Suppressor macrophage (primary cell): ENCODE measurements at regions not wholly inside any gene's neighbourhood (a gene's known extent, or its start where the extent isn't known, plus 50 kb on each side); places are given as distances from the start of the nearest gene placed in this dataset.
"Not testable (repeated sequence)": the region's sequence is repeated elsewhere in the genome, so short reads cannot be mapped to it uniquely, and the experiment has no call there.

Source experiments
- DNase-seq, 4 experiments: peaks; one replicate each; pipeline ENCODE4 v3.0.0-alpha.2; 2020 to 2022

GRCh38 chr3:63116922-63117321 is 161.2 kb upstream of the SYNPR start:
- no peak for DNase-seq

GRCh38 chr3:63124090-63124489 is 154.0 kb upstream of the SYNPR start:
- no peak for DNase-seq

- DNase-seq = no peak
These were observed 151.6 kb upstream of the SYNPR start for GRCh38 chr3:63126530-63126929.

GRCh38 chr3:63128380-63128779 is 149.7 kb upstream of the SYNPR start:
- DNase-seq = no peak

DNA sequence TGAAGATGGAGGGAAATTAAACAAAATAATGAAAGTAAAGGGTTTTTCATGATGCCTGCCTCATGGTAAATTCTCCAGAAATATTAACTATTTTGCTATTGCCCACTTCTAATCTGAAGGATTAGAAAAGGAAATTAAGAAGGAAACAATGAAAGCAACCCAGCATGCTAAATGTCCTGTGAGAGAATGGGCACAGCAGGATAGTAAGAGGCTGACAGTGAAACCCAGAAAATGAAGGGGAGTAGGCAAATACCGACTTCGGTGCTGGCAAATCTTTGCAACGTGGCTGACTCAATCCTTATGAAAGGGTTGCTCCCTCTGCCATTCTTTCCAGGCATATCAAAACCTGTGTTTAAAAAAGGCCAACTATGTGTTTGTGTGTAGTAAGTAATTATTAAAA is 147.5 kb upstream of the SYNPR start:
- DNase-seq = no peak

GRCh38 chr3:63132461-63133250 is 145.5 kb upstream of the SYNPR start:
- DNase-seq = no peak

GRCh38 chr3:63135367-63135766 is 142.7 kb upstream of the SYNPR start:
- no peak for DNase-seq

- DNase-seq = not testable (repeated sequence)
These were observed 141.9 kb upstream of the SYNPR start for GRCh38 chr3:63136249-63136648.

DNA sequence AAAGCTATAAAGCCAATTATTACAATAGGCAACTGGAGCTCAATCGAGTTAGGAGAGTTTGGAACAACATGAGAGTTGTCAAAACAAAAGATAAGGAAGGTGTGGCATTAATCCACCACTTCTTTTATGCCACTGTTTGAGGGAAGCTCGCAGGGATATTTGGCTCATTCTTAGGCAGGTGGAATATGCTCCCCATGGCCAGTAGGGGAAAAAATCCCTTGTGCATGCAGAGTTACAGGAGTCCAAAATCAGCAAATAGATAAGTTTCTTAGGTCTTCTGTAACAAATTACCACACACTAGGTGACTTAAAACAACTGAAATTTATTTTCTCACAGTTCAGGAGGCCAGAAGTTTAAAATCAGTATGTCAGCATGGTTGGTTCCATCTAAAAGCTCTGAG is 135.4 kb upstream of the SYNPR start:
- no peak for DNase-seq

- no peak for DNase-seq
These were observed 132.0 kb upstream of the SYNPR start for GRCh38 chr3:63146154-63146553.

DNA sequence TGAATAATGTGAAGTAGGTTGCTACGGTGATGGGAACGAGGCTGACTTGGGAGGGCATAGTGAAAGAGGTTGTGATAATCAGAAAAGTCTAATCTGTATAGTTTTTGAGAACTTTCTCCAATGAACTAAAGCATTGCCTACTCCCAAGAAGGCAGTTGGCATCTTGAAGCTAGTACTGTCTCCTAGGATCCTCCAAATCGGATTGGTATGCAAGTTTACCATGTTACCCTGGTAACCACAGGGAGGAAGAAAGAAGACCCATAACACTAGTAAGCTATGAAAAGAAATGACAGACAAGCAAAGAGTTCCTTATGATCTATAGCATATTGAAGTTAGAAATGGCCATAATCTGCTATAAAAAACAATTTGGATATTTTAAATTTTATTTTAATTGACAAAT is 127.2 kb upstream of the SYNPR start:
- no peak for DNase-seq

- DNase-seq = no peak
These were observed 126.2 kb upstream of the SYNPR start for GRCh38 chr3:63151897-63152296.

DNA sequence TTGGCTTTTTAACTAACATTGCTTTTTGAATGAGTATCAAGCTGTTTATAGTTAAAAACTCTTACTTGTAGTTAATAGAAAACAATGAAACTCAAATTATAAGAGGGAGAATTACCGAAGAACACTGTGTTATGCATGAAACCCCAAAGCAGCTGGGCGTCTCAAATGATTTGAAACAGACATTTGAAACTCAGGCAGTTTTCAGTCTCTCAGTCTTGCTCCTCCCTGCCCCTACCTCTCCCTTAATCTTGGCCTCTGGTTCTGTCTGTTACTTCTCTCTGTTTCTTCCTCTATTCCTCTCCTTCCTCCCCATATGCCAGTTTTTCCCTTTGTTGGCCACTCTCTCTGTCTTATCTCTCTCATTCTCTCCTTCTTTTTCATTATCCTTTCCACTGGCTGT is 118.3 kb upstream of the SYNPR start:
- DNase-seq = no peak

GRCh38 chr3:63167113-63167512 is 111.0 kb upstream of the SYNPR start:
- DNase-seq = no peak

DNA sequence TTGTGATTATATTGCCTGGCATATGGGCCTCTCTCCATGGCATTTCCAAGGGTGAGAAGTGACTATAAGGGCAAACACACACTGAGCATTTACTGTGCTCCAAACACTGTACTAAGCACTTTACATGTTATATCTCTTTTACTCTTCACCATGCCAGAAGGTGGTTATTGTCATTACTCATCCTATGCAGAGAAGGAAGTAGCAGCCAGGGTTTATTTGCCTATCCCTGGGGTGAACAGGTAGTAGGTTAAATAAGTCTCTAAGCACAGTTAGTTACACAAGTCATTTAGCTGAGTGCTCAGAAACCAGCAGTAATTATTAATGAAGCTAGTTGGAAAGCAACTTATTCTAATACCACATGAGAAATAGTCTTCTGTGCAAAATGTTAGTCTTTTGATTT is 109.9 kb upstream of the SYNPR start:
- no peak for DNase-seq

- no peak for DNase-seq
These were observed 98.1 kb upstream of the SYNPR start for GRCh38 chr3:63179862-63180522.

GRCh38 chr3:63192248-63192647 is 85.9 kb upstream of the SYNPR start:
- DNase-seq = no peak

- no peak for DNase-seq
These were observed 84.5 kb upstream of the SYNPR start for GRCh38 chr3:63193647-63194046.

GRCh38 chr3:63199606-63200005 is 78.5 kb upstream of the SYNPR start:
- DNase-seq = no peak

DNA sequence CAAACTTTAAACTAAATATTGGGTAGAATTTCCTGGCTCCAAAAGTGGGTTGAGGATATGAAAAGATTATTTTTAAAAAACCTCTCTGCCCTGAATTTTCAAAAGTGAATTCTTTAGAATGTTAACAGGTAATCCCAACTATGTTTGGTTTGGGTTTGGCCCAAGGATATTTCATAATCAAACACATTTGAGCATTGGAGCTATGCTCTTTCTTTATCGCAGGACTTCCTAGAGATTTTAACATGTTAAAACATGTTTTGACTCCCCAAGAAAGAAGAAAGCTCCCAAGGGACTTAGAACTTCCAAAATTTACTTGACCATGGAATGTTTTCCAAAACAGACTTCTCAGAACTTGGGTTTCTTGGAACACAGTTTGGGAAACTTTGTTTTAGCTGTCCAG is 75.6 kb upstream of the SYNPR start:
- DNase-seq = no peak

GRCh38 chr3:63207066-63207590 is 71.0 kb upstream of the SYNPR start:
- DNase-seq = no peak

GRCh38 chr3:63228087-63228486 is 50.0 kb upstream of the SYNPR start:
- no peak for DNase-seq
